OCI-LY3 (cell line): ENCODE measurements at regions not wholly inside any gene's neighbourhood (a gene's known extent, or its start where the extent isn't known, plus 50 kb on each side); places are given as distances from the start of the nearest gene placed in this dataset.

Experiments
- H2AFZ ChIP-seq: fragments of 200-600, 300-600 bp; shearing (Covaris generic); 2 replicates; pipeline ENCODE4 v1.6.0; 2014; ENCODE audit warnings: antibody characterized with exemption, low read depth, low read length
- H3K27ac ChIP-seq: fragments of 200-600, 300-600 bp; sonication (generic); 2 replicates; pipeline ENCODE4 v1.5.1; 2014; ENCODE audit warnings: mild to moderate bottlenecking, low read length, moderate library complexity, mixed read lengths
- H3K27me3 ChIP-seq: fragments of 200-600, 300-600 bp; sonication (generic); 2 replicates; pipeline ENCODE4 v1.6.1; 2014; ENCODE audit warnings: low read depth, low read length, mixed read lengths
- H3K36me3 ChIP-seq: fragments of 200-600, 300-600 bp; sonication (generic); replicated peaks from 2 replicates; pipeline ENCODE3; 2014; ENCODE audit warnings: low read depth, low read length, mixed read lengths
- H3K4me1 ChIP-seq: fragments of 300-600, 200-600 bp; sonication (generic); 2 replicates; pipeline ENCODE4 v1.6.1; 2014; ENCODE audit warnings: low read length, mixed read lengths
- H3K4me2 ChIP-seq: fragments of 200-600, 300-600 bp; sonication (generic); 2 replicates; pipeline ENCODE4 v1.6.1; 2014; ENCODE audit warnings: low read length, mixed read lengths
- H3K4me3 ChIP-seq: fragments of 300-600, 200-600 bp; sonication (generic); 2 replicates; pipeline ENCODE4 v1.5.1; 2014; ENCODE audit warnings: antibody characterized with exemption, mild to moderate bottlenecking, low read length, moderate library complexity
- H3K79me2 ChIP-seq: fragments of 300-600, 200-600 bp; shearing (Covaris generic); 2 replicates; pipeline ENCODE4 v1.6.1; 2014; ENCODE audit warnings: mild to moderate bottlenecking, low read length, mixed read lengths
- H3K9ac ChIP-seq: fragments of 300-600, 200-600 bp; shearing (Covaris generic); 2 replicates; pipeline ENCODE4 v1.6.0; 2014; ENCODE audit warnings: mild to moderate bottlenecking, low read length, moderate library complexity
- H3K9me3 ChIP-seq: fragments of 200-600, 300-600 bp; shearing (Covaris generic); 2 replicates; pipeline ENCODE4 v1.6.1; 2014; ENCODE audit warnings: low read length, mixed read lengths; ENCODE audit not compliant: insufficient read depth
- H4K20me1 ChIP-seq: fragments of 200-600, 300-600 bp; sonication (generic); 2 replicates; pipeline ENCODE4 v1.6.1; 2016; ENCODE audit warnings: low read length, mixed read lengths; ENCODE audit not compliant: insufficient read depth
- EZH2phosphoT487 ChIP-seq: fragments of 200-600 bp; shearing (Covaris generic); IDR thresholded peaks from 2 replicates; pipeline ENCODE4 v1.6.1; 2018; ENCODE audit warnings: antibody characterized with exemption, mixed run types, low read depth
- TF ChIP-seq, protein P1 (sequence below): fragments of 200-600, 300-600 bp; sonication (generic); IDR thresholded peaks from 2 replicates; pipeline ENCODE4 v1.5.1; 2014; ENCODE audit warnings: antibody characterized with exemption, low read length, low read depth

DNA sequence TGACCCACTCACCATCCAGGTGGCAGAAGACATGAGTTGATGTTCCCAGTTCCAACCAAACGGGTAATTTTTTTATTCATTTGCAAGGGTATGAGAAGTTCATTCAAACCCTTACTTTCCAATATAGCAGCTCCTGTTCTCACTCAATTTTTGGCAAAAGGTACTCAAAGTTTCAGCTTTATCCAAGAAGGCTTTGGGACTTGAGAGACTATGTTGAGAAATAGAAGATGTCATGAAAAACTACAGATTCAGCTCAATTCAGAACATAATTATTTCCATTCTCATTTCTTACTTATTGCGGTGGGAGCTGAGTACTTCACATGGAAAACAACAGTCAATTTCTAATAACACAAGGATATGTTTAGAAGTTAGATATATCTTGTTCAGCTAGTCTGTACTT, 162.3 kb downstream of the FNDC1 start:
- Histone ChIP-seq H3K27me3 (no peaks in the 10 kb centered on the region), H3K79me2 (no peaks in the 10 kb centered on the region), H3K4me3 (no peak overlapping the region), H3K36me3 (no peaks in the 10 kb centered on the region), H3K4me1 (no peaks in the 10 kb centered on the region), H3K4me2 (no peak overlapping the region), H4K20me1 (no peaks in the 10 kb centered on the region), H3K9ac (no peak overlapping the region), H3K27ac (no peak overlapping the region), H2AFZ (no peak overlapping the region), H3K9me3 (no peaks in the 10 kb centered on the region)
- TF ChIP-seq EZH2phosphoT487, result no peak
- TF ChIP-seq, protein P1, sequence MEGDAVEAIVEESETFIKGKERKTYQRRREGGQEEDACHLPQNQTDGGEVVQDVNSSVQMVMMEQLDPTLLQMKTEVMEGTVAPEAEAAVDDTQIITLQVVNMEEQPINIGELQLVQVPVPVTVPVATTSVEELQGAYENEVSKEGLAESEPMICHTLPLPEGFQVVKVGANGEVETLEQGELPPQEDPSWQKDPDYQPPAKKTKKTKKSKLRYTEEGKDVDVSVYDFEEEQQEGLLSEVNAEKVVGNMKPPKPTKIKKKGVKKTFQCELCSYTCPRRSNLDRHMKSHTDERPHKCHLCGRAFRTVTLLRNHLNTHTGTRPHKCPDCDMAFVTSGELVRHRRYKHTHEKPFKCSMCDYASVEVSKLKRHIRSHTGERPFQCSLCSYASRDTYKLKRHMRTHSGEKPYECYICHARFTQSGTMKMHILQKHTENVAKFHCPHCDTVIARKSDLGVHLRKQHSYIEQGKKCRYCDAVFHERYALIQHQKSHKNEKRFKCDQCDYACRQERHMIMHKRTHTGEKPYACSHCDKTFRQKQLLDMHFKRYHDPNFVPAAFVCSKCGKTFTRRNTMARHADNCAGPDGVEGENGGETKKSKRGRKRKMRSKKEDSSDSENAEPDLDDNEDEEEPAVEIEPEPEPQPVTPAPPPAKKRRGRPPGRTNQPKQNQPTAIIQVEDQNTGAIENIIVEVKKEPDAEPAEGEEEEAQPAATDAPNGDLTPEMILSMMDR, result no peak

DNA sequence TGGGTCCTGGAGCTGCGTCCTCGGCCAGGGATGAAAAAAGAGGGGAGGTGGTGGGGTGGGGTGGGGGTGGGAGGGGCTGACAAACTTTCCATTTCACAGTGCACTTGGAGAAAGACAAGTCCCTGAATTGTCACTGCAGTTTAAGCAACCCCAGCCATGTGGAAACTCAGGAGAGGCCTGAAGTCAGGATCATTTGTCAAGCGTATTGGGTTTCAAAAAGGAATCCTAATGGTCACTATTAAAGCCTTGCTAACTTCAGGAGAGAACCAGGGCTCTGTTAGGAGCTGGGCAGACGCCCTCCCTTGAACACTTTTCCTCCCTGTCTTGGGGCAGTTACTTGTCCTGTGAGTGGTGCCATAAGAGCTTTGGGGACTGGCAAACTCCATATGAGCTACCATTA, 159.9 kb downstream of the FNDC1 start:
- Histone ChIP-seq H3K36me3 (no peaks in the 10 kb centered on the region), H3K4me2 (no peak overlapping the region), H3K4me3 (no peak overlapping the region), H2AFZ (no peak overlapping the region), H3K27me3 (no peaks in the 10 kb centered on the region), H4K20me1 (no peaks in the 10 kb centered on the region), H3K9ac (no peak overlapping the region), H3K79me2 (no peaks in the 10 kb centered on the region), H3K9me3 (no peaks in the 10 kb centered on the region), H3K4me1 (no peaks in the 10 kb centered on the region), H3K27ac (no peak overlapping the region)
- TF ChIP-seq, protein P1, result no peak
- TF ChIP-seq EZH2phosphoT487, result no peak

DNA sequence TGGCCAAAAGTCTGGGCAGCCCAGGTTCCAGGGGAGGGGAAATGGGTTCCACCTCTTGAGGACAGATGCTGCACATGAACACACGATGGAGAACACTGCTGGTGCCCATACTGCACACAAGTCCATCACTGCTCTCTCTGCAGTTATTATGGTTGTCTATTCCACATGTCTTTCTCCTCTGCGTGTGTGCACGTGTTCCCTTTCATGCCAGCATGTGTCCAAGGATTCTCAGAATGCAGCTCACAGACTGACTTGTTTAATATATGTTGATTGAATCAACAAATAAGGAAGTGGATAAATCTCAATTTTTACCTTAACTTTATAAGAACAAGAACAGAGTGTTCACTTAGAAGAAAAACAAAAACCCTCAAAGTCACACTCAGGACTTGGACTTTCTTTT, 158.9 kb downstream of the FNDC1 start:
- Histone ChIP-seq H4K20me1 (no peaks in the 10 kb centered on the region), H3K79me2 (no peaks in the 10 kb centered on the region), H3K9ac (no peak overlapping the region), H3K4me1 (no peaks in the 10 kb centered on the region), H3K36me3 (no peaks in the 10 kb centered on the region), H3K27me3 (no peaks in the 10 kb centered on the region), H2AFZ (no peak overlapping the region), H3K4me3 (no peak overlapping the region), H3K27ac (no peak overlapping the region), H3K4me2 (no peak overlapping the region), H3K9me3 (no peaks in the 10 kb centered on the region)
- TF ChIP-seq EZH2phosphoT487, result no peak
- TF ChIP-seq, protein P1, result no peak

DNA sequence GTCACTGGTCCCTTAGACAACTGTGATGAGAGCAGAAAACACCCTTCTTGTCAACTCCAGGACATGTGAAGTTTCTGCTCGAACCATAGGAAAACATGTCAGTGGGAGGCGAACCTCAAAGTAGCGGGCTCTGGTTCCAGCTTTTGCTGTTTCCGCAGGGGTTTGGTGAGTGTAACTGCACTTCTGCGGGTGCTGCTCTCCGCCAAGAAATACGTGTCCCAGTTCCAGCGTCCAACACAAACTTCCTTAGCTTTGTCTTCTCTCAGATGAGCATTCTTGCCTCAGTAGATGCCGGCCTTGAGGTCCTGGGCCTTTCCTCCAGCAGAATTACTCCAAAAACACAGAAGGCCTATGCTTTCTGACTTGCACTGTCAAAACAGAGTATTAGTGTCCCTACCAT, 156.3 kb downstream of the FNDC1 start:
- no peak for TF ChIP-seq EZH2phosphoT487
- TF ChIP-seq, protein P1, result no peak

More for the DNA sequence above, 156.3 kb downstream of the FNDC1 start:
- Histone ChIP-seq H3K27ac (no peak overlapping the region), H3K9ac (no peak overlapping the region), H3K4me2 (no peak overlapping the region), H3K4me1 (no peaks in the 10 kb centered on the region), H3K9me3 (no peaks in the 10 kb centered on the region), H4K20me1 (no peaks in the 10 kb centered on the region), H2AFZ (no peak overlapping the region), H3K4me3 (no peak overlapping the region), H3K27me3 (peaks cover 7% of the 10 kb centered on the region; the same call in 1 of the 2 replicates), H3K36me3 (no peaks in the 10 kb centered on the region), H3K79me2 (no peaks in the 10 kb centered on the region)
